Mucosa of rectum (tissue), 2 donors: ENCODE measurements at regions not wholly inside any gene's neighbourhood (a gene's known extent, or its start where the extent isn't known, plus 50 kb on each side); places are given as distances from the start of the nearest gene placed in this dataset.
"Not testable (repeated sequence)": the region's sequence is repeated elsewhere in the genome, so short reads cannot be mapped to it uniquely, and the experiment has no call there.

Experiments used
- H3K27ac ChIP-seq, 2 donors: one replicate each; pipeline ENCODE4 v1.7.0; 2013; ENCODE audit warnings: inconsistent platforms in 2 of 2, low read depth in 2 of 2, low read length in 2 of 2
- H3K27me3 ChIP-seq, 2 donors: one replicate each; pipeline ENCODE4 v1.7.0; 2013; ENCODE audit warnings: low read length in 2 of 2; ENCODE audit not compliant: control insufficient read depth in 2 of 2, insufficient read depth in 2 of 2
- H3K36me3 ChIP-seq, 2 donors: one replicate each; pipeline ENCODE4 v1.7.0; 2013; ENCODE audit warnings: low read length in 2 of 2; ENCODE audit not compliant: control insufficient read depth in 2 of 2, insufficient read depth in 2 of 2
- H3K4me1 ChIP-seq, 2 donors: one replicate each; pipeline ENCODE4 v1.7.0; 2013; ENCODE audit warnings: low read length in 2 of 2, mild to moderate bottlenecking in 1 of 2; ENCODE audit not compliant: control insufficient read depth in 2 of 2, insufficient read depth in 2 of 2
- H3K4me3 ChIP-seq, 2 donors: one replicate each; pipeline ENCODE4 v1.7.0; 2013; ENCODE audit warnings: low read length in 2 of 2
- H3K9ac ChIP-seq, 2 donors: one replicate each; pipeline ENCODE4 v1.7.0; 2013; ENCODE audit warnings: low read length in 2 of 2, low read depth in 1 of 2, mild to moderate bottlenecking in 1 of 2
- H3K9me3 ChIP-seq, 2 donors: one replicate each; pipeline ENCODE4 v1.7.0; 2013; ENCODE audit warnings: low read length in 2 of 2; ENCODE audit not compliant: control insufficient read depth in 2 of 2
- donor health status: healthy.
- donor health status: Normal muscosa, but diverticular disease.

GRCh38 chr15:66998234-66998633 lies 67.2 kb upstream of the SMAD3 start:
- H3K4me1 ChIP-seq, H3K36me3 ChIP-seq, H3K9me3 ChIP-seq, H3K27ac ChIP-seq, H3K9ac ChIP-seq, H3K27me3 ChIP-seq, H3K4me3 ChIP-seq: not testable (repeated sequence)

- no peaks in the 10 kb centered on the region for H3K4me1 ChIP-seq
- H3K36me3 ChIP-seq = no peaks in the 10 kb centered on the region
- H3K27ac ChIP-seq = no peak overlapping the region
- H3K9ac ChIP-seq = no peak overlapping the region
- H3K4me3 ChIP-seq = no peak overlapping the region
- H3K9me3 ChIP-seq = no peaks in the 10 kb centered on the region
- no peaks in the 10 kb centered on the region for H3K27me3 ChIP-seq
Observed at GRCh38 chr15:66999046-66999968, 66.1 kb upstream of the SMAD3 start.

- H3K4me1 ChIP-seq = no peaks in the 10 kb centered on the region
- H3K27ac ChIP-seq = no peak overlapping the region
- H3K36me3 ChIP-seq = no peaks in the 10 kb centered on the region
- no peaks in the 10 kb centered on the region for H3K9me3 ChIP-seq
- no peaks in the 10 kb centered on the region for H3K27me3 ChIP-seq
- no peak overlapping the region for H3K4me3 ChIP-seq
- no peak overlapping the region for H3K9ac ChIP-seq
Observed at GRCh38 chr15:67000896-67001295, 64.5 kb upstream of the SMAD3 start.

- H3K9me3 ChIP-seq = no peaks in the 10 kb centered on the region
- no peaks in the 10 kb centered on the region for H3K27me3 ChIP-seq
- H3K4me1 ChIP-seq = no peaks in the 10 kb centered on the region
- H3K27ac ChIP-seq = no peak overlapping the region
- no peak overlapping the region for H3K4me3 ChIP-seq
- no peak overlapping the region for H3K9ac ChIP-seq
- no peaks in the 10 kb centered on the region for H3K36me3 ChIP-seq
Observed at GRCh38 chr15:67002368-67002767, 63.0 kb upstream of the SMAD3 start.

GRCh38 chr15:67003586-67003985 lies 61.8 kb upstream of the SMAD3 start:
- Histone ChIP-seq H3K4me1 (no peaks in the 10 kb centered on the region), H3K27ac (no peak overlapping the region), H3K27me3 (no peaks in the 10 kb centered on the region), H3K36me3 (no peaks in the 10 kb centered on the region), H3K9ac (no peak overlapping the region), H3K4me3 (no peak overlapping the region), H3K9me3 (no peaks in the 10 kb centered on the region)

- Histone ChIP-seq H3K9me3 (no peaks in the 10 kb centered on the region), H3K4me3 (no peak overlapping the region), H3K27me3 (no peaks in the 10 kb centered on the region), H3K9ac (no peak overlapping the region), H3K36me3 (no peaks in the 10 kb centered on the region), H3K27ac (no peak overlapping the region), H3K4me1 (no peaks in the 10 kb centered on the region)
Observed at GRCh38 chr15:67004142-67004541, 61.3 kb upstream of the SMAD3 start.

- H3K9ac ChIP-seq = no peak overlapping the region
- H3K27ac ChIP-seq = no peak overlapping the region
- no peaks in the 10 kb centered on the region for H3K4me1 ChIP-seq
- H3K9me3 ChIP-seq = no peaks in the 10 kb centered on the region
- H3K4me3 ChIP-seq = no peak overlapping the region
- no peaks in the 10 kb centered on the region for H3K36me3 ChIP-seq
- no peaks in the 10 kb centered on the region for H3K27me3 ChIP-seq
Observed at GRCh38 chr15:67005294-67005996, 60.0 kb upstream of the SMAD3 start.

- no peaks in the 10 kb centered on the region for H3K36me3 ChIP-seq
- H3K9ac ChIP-seq = no peak overlapping the region
- no peaks in the 10 kb centered on the region for H3K9me3 ChIP-seq
- H3K4me3 ChIP-seq = no peak overlapping the region
- no peaks in the 10 kb centered on the region for H3K27me3 ChIP-seq
- no peaks in the 10 kb centered on the region for H3K4me1 ChIP-seq
- no peak overlapping the region for H3K27ac ChIP-seq
Observed at GRCh38 chr15:67006083-67007065, 59.0 kb upstream of the SMAD3 start.

GRCh38 chr15:67009576-67010569 lies 55.5 kb upstream of the SMAD3 start:
- no peaks in the 10 kb centered on the region for H3K27me3 ChIP-seq
- no peaks in the 10 kb centered on the region for H3K9me3 ChIP-seq
- H3K36me3 ChIP-seq = no peaks in the 10 kb centered on the region
- H3K4me3 ChIP-seq = no peak overlapping the region
- no peak overlapping the region for H3K27ac ChIP-seq
- H3K4me1 ChIP-seq = no peaks in the 10 kb centered on the region
- H3K9ac ChIP-seq = no peak overlapping the region
